IMR-90 (cell line): ENCODE measurements at regions not wholly inside any gene's neighbourhood (a gene's known extent, or its start where the extent isn't known, plus 50 kb on each side); places are given as distances from the start of the nearest gene placed in this dataset.

Source experiments
- ATAC-seq: fragments of 200-7000 bp; cut with Tn5 transposase; 2 replicates; pipeline ENCODE4 v1.9.1; 2020; ENCODE audit warnings: low read depth, mild to moderate bottlenecking, moderate library complexity
- BruUV-seq: library from RNA; stranded (reverse); fragments of 400-500 nt; replicated peaks from 2 replicates; lab custom pipeline; 2021; lab: Mats Ljungman, UMichigan
- CTCF ChIA-PET: fragments of 300-600 bp; formaldehyde crosslinking; extraction: SDS; loops from one replicate; lab custom pipeline; 2021; ENCODE audit warnings: antibody characterized with exemption; lab: Yijun Ruan, JAX
- POLR2A ChIA-PET: fragments of 300-600 bp; sonication (Branson Sonifier 250); formaldehyde crosslinking; loops from one replicate; lab custom pipeline; 2022; ENCODE audit warnings: antibody characterized with exemption; ENCODE audit not compliant: unreplicated experiment; lab: Charles Lee
- DNase-seq: peaks from one replicate; pipeline ENCODE4 v3.0.0; 2013
- H2AFZ ChIP-seq: replicated peaks from 2 replicates; pipeline ENCODE3; 2013; ENCODE audit warnings: low read length, mild to moderate bottlenecking; ENCODE audit not compliant: poor library complexity
- H2AK5ac ChIP-seq: 2 replicates; pipeline ENCODE4 v1.6.1; 2013; ENCODE audit warnings: low read depth, low read length, inconsistent platforms
- H2AK9ac ChIP-seq: replicated peaks from 2 replicates; pipeline ENCODE3; 2013; ENCODE audit warnings: mild to moderate bottlenecking, low read depth, low read length, moderate library complexity; ENCODE audit not compliant: poor library complexity
- H2BK120ac ChIP-seq: 2 replicates; pipeline ENCODE4 v1.6.1; 2013; ENCODE audit warnings: low read depth, low read length, inconsistent platforms
- H2BK15ac ChIP-seq: 3 replicates; pipeline ENCODE4 v1.6.1; 2013; ENCODE audit warnings: low read depth, low read length, inconsistent platforms
- H2BK20ac ChIP-seq: 2 replicates; pipeline ENCODE4 v1.6.1; 2013; ENCODE audit warnings: low read depth, mild to moderate bottlenecking, inconsistent platforms, low read length, moderate library complexity
- H2BK5ac ChIP-seq: 2 replicates; pipeline ENCODE4 v1.6.1; 2013; ENCODE audit warnings: mild to moderate bottlenecking, low read depth, low read length, inconsistent platforms; ENCODE audit not compliant: poor library complexity, severe bottlenecking
- H3K14ac ChIP-seq: replicated peaks from 2 replicates; pipeline ENCODE4 v1.6.1; 2013; ENCODE audit warnings: low read depth, low read length, inconsistent platforms
- H3K18ac ChIP-seq: 2 replicates; pipeline ENCODE4 v1.6.1; 2013; ENCODE audit warnings: low read depth, low read length, control low read depth
- H3K23ac ChIP-seq: 2 replicates; pipeline ENCODE4 v1.6.1; 2013; ENCODE audit warnings: low read depth, low read length, inconsistent platforms
- H3K27ac ChIP-seq: 2 replicates; pipeline ENCODE4 v1.5.1; 2013; ENCODE audit warnings: mild to moderate bottlenecking, control low read depth, low read length; ENCODE audit not compliant: insufficient read depth
- H3K27me3 ChIP-seq: 2 replicates; pipeline ENCODE4 v1.6.1; 2013; ENCODE audit warnings: low read length; ENCODE audit not compliant: control insufficient read depth, insufficient read depth
- H3K36me3 ChIP-seq: 2 replicates; pipeline ENCODE4 v1.6.1; 2013; ENCODE audit warnings: low read length, mixed read lengths; ENCODE audit not compliant: control insufficient read depth, insufficient read depth
- H3K4ac ChIP-seq: 2 replicates; pipeline ENCODE4 v1.6.1; 2013; ENCODE audit warnings: low read depth, low read length, inconsistent platforms
- H3K4me1 ChIP-seq: 2 replicates; pipeline ENCODE4 v1.6.1; 2013; ENCODE audit warnings: low read length, mixed read lengths; ENCODE audit not compliant: control insufficient read depth, insufficient read depth
- H3K4me2 ChIP-seq: 2 replicates; pipeline ENCODE4 v1.6.1; 2013; ENCODE audit warnings: low read depth, mild to moderate bottlenecking, control low read depth, low read length, moderate library complexity
- H3K4me3 ChIP-seq: 2 replicates; pipeline ENCODE4 v1.5.1; 2013; ENCODE audit warnings: low read depth, mild to moderate bottlenecking, control low read depth, low read length, moderate library complexity; ENCODE audit not compliant: insufficient read depth
- H3K56ac ChIP-seq: 2 replicates; pipeline ENCODE4 v1.6.1; 2013; ENCODE audit warnings: low read length, inconsistent platforms; ENCODE audit not compliant: insufficient read depth; ENCODE audit errors: extremely low read depth
- H3K79me1 ChIP-seq, 2 experiments: 2 replicates each; pipeline ENCODE4 v1.6.1; 2013; ENCODE audit warnings: low read length in 2 of 2, inconsistent platforms in 1 of 2, low read depth in 1 of 2
- H3K9ac ChIP-seq: 2 replicates; pipeline ENCODE4 v1.6.1; 2013; ENCODE audit warnings: low read depth, low read length, control low read depth
- H3K9me1 ChIP-seq: 2 replicates; pipeline ENCODE4 v1.6.1; 2013; ENCODE audit warnings: low read length, inconsistent platforms; ENCODE audit not compliant: insufficient read depth
- H3K9me3 ChIP-seq: 2 replicates; pipeline ENCODE4 v1.6.1; 2013; ENCODE audit warnings: low read length; ENCODE audit not compliant: control insufficient read depth, insufficient read depth
- H4K20me1 ChIP-seq: 2 replicates; pipeline ENCODE4 v1.6.1; 2013; ENCODE audit warnings: low read length, inconsistent platforms; ENCODE audit not compliant: insufficient read depth
- H4K5ac ChIP-seq: 2 replicates; pipeline ENCODE4 v1.6.1; 2013; ENCODE audit warnings: mild to moderate bottlenecking, low read depth, low read length, control low read depth
- H4K8ac ChIP-seq, 2 experiments: 2 replicates each; pipeline ENCODE4 v1.6.1; 2013; ENCODE audit warnings: low read depth in 2 of 2, low read length in 2 of 2, control low read depth in 1 of 2, inconsistent platforms in 1 of 2
- H4K91ac ChIP-seq: 2 replicates; pipeline ENCODE4 v1.6.1; 2013; ENCODE audit warnings: low read depth, low read length, inconsistent platforms; ENCODE audit not compliant: insufficient read depth
- BHLHE40 ChIP-seq: fragments of 150-350 bp; IDR thresholded peaks from 2 replicates; pipeline ENCODE4 v1.6.1; 2016; ENCODE audit warnings: mild to moderate bottlenecking, low read depth, low read length
- CEBPB ChIP-seq: IDR thresholded peaks from 2 replicates; pipeline ENCODE4 v1.6.1; 2012; ENCODE audit warnings: low read depth, low read length, improper control_type of control experiment
- CHD1 ChIP-seq: IDR thresholded peaks from 2 replicates; pipeline ENCODE4 v1.6.1; 2012; ENCODE audit warnings: low read depth, low read length, improper control_type of control experiment
- CTCF ChIP-seq: conservative IDR thresholded peaks from 2 replicates; pipeline ENCODE4 v1.5.1; 2012; ENCODE audit warnings: mild to moderate bottlenecking, low read depth, low read length, improper control_type of control experiment
- FOS ChIP-seq: fragments of 150-350 bp; IDR thresholded peaks from 2 replicates; pipeline ENCODE4 v1.6.1; 2016; ENCODE audit warnings: low read depth, low read length
- MAFK ChIP-seq: IDR thresholded peaks from 2 replicates; pipeline ENCODE4 v1.6.1; 2012; ENCODE audit warnings: low read depth, low read length, improper control_type of control experiment
- MAZ ChIP-seq: IDR thresholded peaks from 2 replicates; pipeline ENCODE4 v1.6.1; 2012; ENCODE audit warnings: low read depth, mild to moderate bottlenecking, low read length, improper control_type of control experiment, moderate library complexity, borderline replicate concordance
- MXI1 ChIP-seq: IDR thresholded peaks from 2 replicates; pipeline ENCODE4 v1.6.1; 2012; ENCODE audit warnings: low read depth, mild to moderate bottlenecking, low read length, moderate library complexity, borderline replicate concordance
- NFE2L2 ChIP-seq: fragments of 150-350 bp; IDR thresholded peaks from 2 replicates; pipeline ENCODE4 v1.6.1; 2016; ENCODE audit warnings: low read depth, mild to moderate bottlenecking, low read length
- POLR2A ChIP-seq: IDR thresholded peaks from 2 replicates; pipeline ENCODE4 v1.6.1; 2012; ENCODE audit warnings: mild to moderate bottlenecking, low read depth, low read length
- RAD21 ChIP-seq: IDR thresholded peaks from 2 replicates; pipeline ENCODE4 v1.6.1; 2012; ENCODE audit warnings: low read length, improper control_type of control experiment
- RCOR1 ChIP-seq: IDR thresholded peaks from 2 replicates; pipeline ENCODE4 v1.6.1; 2012; ENCODE audit warnings: mild to moderate bottlenecking, low read length, improper control_type of control experiment; ENCODE audit not compliant: insufficient replicate concordance
- RFX5 ChIP-seq: IDR thresholded peaks from 2 replicates; pipeline ENCODE4 v1.8.0; 2012; ENCODE audit warnings: low read depth, mild to moderate bottlenecking, low read length, moderate library complexity
- USF2 ChIP-seq: fragments of 150-350 bp; IDR thresholded peaks from 2 replicates; pipeline ENCODE4 v1.6.1; 2017; ENCODE audit warnings: mild to moderate bottlenecking, antibody characterized with exemption, low read length, low read depth
- WGBS, 2 experiments: methylation state at CpG; one replicate each; pipeline versions ENCODE4 v1.1.5 to v1.1.7; 2013; ENCODE audit warnings: missing lambda C conversion rate in 2 of 2; ENCODE audit not compliant: insufficient read length in 1 of 2; ENCODE audit errors: extremely low coverage in 2 of 2; 5-methylcytosine and 5-hydroxymethylcytosine counted together
- dilution Hi-C: fragments of 300-500 bp; cut with HindIII; formaldehyde crosslinking; loops from one replicate; pipeline ENCODE4 v1.14.3; 2018; ENCODE audit warnings: low sequenced_read_pairs; ENCODE audit not compliant: unreplicated experiment
- in situ Hi-C: fragments of 300-500 bp; cut with MboI; formaldehyde crosslinking; loops from 3 replicates; pipeline ENCODE4 v1.14.3; 2019; ENCODE audit warnings: low sequenced_read_pairs, inconsistent platforms, mixed read lengths
- intact Hi-C: fragments of 100-400 bp; cut with micrococcal nuclease; formaldehyde crosslinking; loops from 2 replicates; pipeline ENCODE4 v1.10.0; 2022

GRCh38 chr5:124065508-124065907 lies 553.5 kb downstream of the CSNK1G3 start:
- TF ChIP-seq BHLHE40 (no peak), CEBPB (no peak), RCOR1 (no peak), POLR2A (no peak), USF2 (no peak), MXI1 (no peak), NFE2L2 (no peak), RAD21 (no peak), FOS (no peak), RFX5 (no peak), CTCF (no peak), MAZ (no peak), MAFK (no peak), CHD1 (no peak)
- Histone ChIP-seq H3K79me1 (no peaks in the 10 kb centered on the region), H2AFZ (no peak overlapping the region), H3K4ac (no peak overlapping the region), H4K8ac (no peak overlapping the region), H4K91ac (no peak overlapping the region), H2AK5ac (no peak overlapping the region), H3K56ac (no peak overlapping the region), H3K4me1 (no peaks in the 10 kb centered on the region), H3K9ac (no peak overlapping the region), H4K5ac (no peak overlapping the region), H3K4me3 (no peak overlapping the region), H3K27ac (no peak overlapping the region), H3K9me3 (no peaks in the 10 kb centered on the region), H3K23ac (no peak overlapping the region), H3K27me3 (no peaks in the 10 kb centered on the region), H3K9me1 (no peaks in the 10 kb centered on the region), H3K14ac (no peak overlapping the region), H2BK5ac (no peak overlapping the region), H2BK15ac (no peak overlapping the region), H2BK120ac (no peak overlapping the region), H2AK9ac (no peak overlapping the region), H2BK20ac (no peak overlapping the region), H3K4me2 (no peak overlapping the region), H3K18ac (no peak overlapping the region), H4K20me1 (no peaks in the 10 kb centered on the region), H3K36me3 (no peaks in the 10 kb centered on the region)
- intact Hi-C loops (no loop called here), dilution Hi-C loops (no loop called here), in situ Hi-C loops (no loop called here)
- no CpG with 5 or more reads among the region's 2 CpGs for WGBS, 2 experiments
- DNase-seq (no peak), ATAC-seq (no peak)
- BruUV-seq, result no TSS peak
- CTCF ChIA-PET, result no interaction called here
- POLR2A ChIA-PET, result no interaction called here
